ENCODE measurements at regions not wholly inside any gene's neighbourhood (a gene's known extent, or its start where the extent isn't known, plus 50 kb on each side); places are given as distances from the start of the nearest gene placed in this dataset.

GRCh38 chr4:11183356-11183740 is 245.3 kb downstream of the HS3ST1 start:
- in situ Hi-C loops (cut with MboI; ENCODE audit: low sequenced_read_pairs in 4 of 4) (no loop called here), intact Hi-C loops (cut with DNase I; ENCODE audit: low total_unique reads) (no loop called here)
- DNase-seq (no peak), ATAC-seq (no peak)
- no peak overlapping the region for H3K4me3 ChIP-seq
- no peak overlapping the region for H3K27ac ChIP-seq
- H3K36me3 ChIP-seq, result no peaks in the 10 kb centered on the region
- H3K27me3 ChIP-seq, result no peaks in the 10 kb centered on the region
- no peak for TF ChIP-seq POLR2A (IDR thresholded peaks at IDR 0.05)
- TF ChIP-seq CTCF (IDR thresholded peaks at IDR 0.05 in 4 of 5, conservative IDR thresholded peaks at IDR 0.05 in 1 of 5), result no peak
- H3K9me3 ChIP-seq, result no peaks in the 10 kb centered on the region
- H3K4me1 ChIP-seq, result no peaks in the 10 kb centered on the region

- ATAC-seq (no peak), DNase-seq (no peak)
- TF ChIP-seq POLR2A (IDR thresholded peaks at IDR 0.05), result no peak
- no peak for TF ChIP-seq CTCF (IDR thresholded peaks at IDR 0.05 in 4 of 5, conservative IDR thresholded peaks at IDR 0.05 in 1 of 5)
- no peak overlapping the region for H3K4me3 ChIP-seq
- in situ Hi-C loops (cut with MboI; ENCODE audit: low sequenced_read_pairs in 4 of 4) (no loop called here), intact Hi-C loops (cut with DNase I; ENCODE audit: low total_unique reads) (no loop called here)
- H3K36me3 ChIP-seq, result no peaks in the 10 kb centered on the region
- H3K4me1 ChIP-seq, result no peaks in the 10 kb centered on the region
- no peaks in the 10 kb centered on the region for H3K27me3 ChIP-seq
- H3K9me3 ChIP-seq, result no peaks in the 10 kb centered on the region
- no peak overlapping the region for H3K27ac ChIP-seq
Observed at GRCh38 chr4:11182586-11183355, 245.9 kb downstream of the HS3ST1 start.

GRCh38 chr4:11182031-11182430 is 246.7 kb downstream of the HS3ST1 start:
- ATAC-seq (no peak), DNase-seq (no peak)
- in situ Hi-C loops (cut with MboI; ENCODE audit: low sequenced_read_pairs in 4 of 4), result no loop called here
- H3K4me3 ChIP-seq, result no peak overlapping the region
- H3K36me3 ChIP-seq, result no peaks in the 10 kb centered on the region
- no peaks in the 10 kb centered on the region for H3K9me3 ChIP-seq
- intact Hi-C loops (cut with DNase I; ENCODE audit: low total_unique reads), result no loop called here
- no peaks in the 10 kb centered on the region for H3K4me1 ChIP-seq
- no peaks in the 10 kb centered on the region for H3K27me3 ChIP-seq
- H3K27ac ChIP-seq, result no peak overlapping the region
- no peak for TF ChIP-seq CTCF (IDR thresholded peaks at IDR 0.05 in 4 of 5, conservative IDR thresholded peaks at IDR 0.05 in 1 of 5)
- TF ChIP-seq POLR2A (IDR thresholded peaks at IDR 0.05), result no peak

GRCh38 chr4:11179796-11180195 is 248.9 kb downstream of the HS3ST1 start:
- H3K9me3 ChIP-seq, result no peaks in the 10 kb centered on the region
- no peaks in the 10 kb centered on the region for H3K36me3 ChIP-seq
- intact Hi-C loops (cut with DNase I; ENCODE audit: low total_unique reads) (no loop called here), in situ Hi-C loops (cut with MboI; ENCODE audit: low sequenced_read_pairs in 4 of 4) (no loop called here)
- TF ChIP-seq POLR2A (IDR thresholded peaks at IDR 0.05) (no peak), CTCF (IDR thresholded peaks at IDR 0.05 in 4 of 5, conservative IDR thresholded peaks at IDR 0.05 in 1 of 5) (no peak)
- no peaks in the 10 kb centered on the region for H3K27me3 ChIP-seq
- no peak for DNase-seq
- no peak overlapping the region for H3K27ac ChIP-seq
- ATAC-seq, result no peak
- no peaks in the 10 kb centered on the region for H3K4me1 ChIP-seq
- no peak overlapping the region for H3K4me3 ChIP-seq

- H3K9me3 ChIP-seq, result no peaks in the 10 kb centered on the region
- in situ Hi-C loops (cut with MboI; ENCODE audit: low sequenced_read_pairs in 4 of 4), result no loop called here
- intact Hi-C loops (cut with DNase I; ENCODE audit: low total_unique reads), result no loop called here
- no peaks in the 10 kb centered on the region for H3K36me3 ChIP-seq
- no peaks in the 10 kb centered on the region for H3K4me1 ChIP-seq
- no peak overlapping the region for H3K4me3 ChIP-seq
- ATAC-seq, result no peak
- no peak overlapping the region for H3K27ac ChIP-seq
- DNase-seq, result no peak
- no peaks in the 10 kb centered on the region for H3K27me3 ChIP-seq
- no peak for TF ChIP-seq POLR2A (IDR thresholded peaks at IDR 0.05)
- TF ChIP-seq CTCF (IDR thresholded peaks at IDR 0.05 in 4 of 5, conservative IDR thresholded peaks at IDR 0.05 in 1 of 5), result no peak
Observed at GRCh38 chr4:11178433-11178832, 250.3 kb downstream of the HS3ST1 start.

Measured in gastrocnemius medialis (tissue), 4 donors.